ENCODE measurements at regions not wholly inside any gene's neighbourhood (a gene's known extent, or its start where the extent isn't known, plus 50 kb on each side); places are given as distances from the start of the nearest gene placed in this dataset.

GRCh38 chr12:43286986-43287385 lies 265.0 kb downstream of the ADAMTS20 start:
- no peaks in the 10 kb centered on the region for H3K79me2 ChIP-seq (replicated peaks; ENCODE audit: insufficient read depth, low read length)
- H3K36me3 ChIP-seq (ENCODE audit: insufficient read depth, low read length) = no peaks in the 10 kb centered on the region
- H3K4me2 ChIP-seq (ENCODE audit: low read length) = no peak overlapping the region
- H3F3A ChIP-seq (ENCODE audit: insufficient read depth, low read length, poor library complexity, severe bottlenecking) = no peaks in the 10 kb centered on the region
- H3K4me3 ChIP-seq (ENCODE audit: low read length) = no peak overlapping the region
- H3K9me3 ChIP-seq (ENCODE audit: low read length) = no peaks in the 10 kb centered on the region
- no peak overlapping the region for H2AFZ ChIP-seq (ENCODE audit: low read depth, low read length)
- H4K20me1 ChIP-seq (ENCODE audit: insufficient read depth) = no peaks in the 10 kb centered on the region
- H3K27me3 ChIP-seq (ENCODE audit: insufficient read depth, low read depth, low read length) = no peaks in the 10 kb centered on the region
- TF ChIP-seq REST (IDR thresholded peaks at IDR 0.05; ENCODE audit: borderline replicate concordance) (no peak), MXI1 (conservative IDR thresholded peaks at IDR 0.05; ENCODE audit: poor library complexity, severe bottlenecking) (no peak), CTCF (IDR thresholded peaks at IDR 0.05; ENCODE audit: poor library complexity, severe bottlenecking) (no peak), TAF1 (IDR thresholded peaks at IDR 0.05; ENCODE audit: low read depth) (no peak), SMC3 (conservative IDR thresholded peaks at IDR 0.05; ENCODE audit: poor library complexity) (no peak), RAD21 (conservative IDR thresholded peaks at IDR 0.05) (no peak), EP300 (conservative IDR thresholded peaks at IDR 0.05; ENCODE audit: poor library complexity, severe bottlenecking) (no peak), EZH2 (IDR thresholded peaks at IDR 0.05; ENCODE audit: borderline replicate concordance, insufficient read depth, low read length, poor library complexity, severe bottlenecking) (no peak), POLR2AphosphoS5 (IDR thresholded peaks at IDR 0.05) (no peak)
- H3K27ac ChIP-seq (ENCODE audit: low read length) = no peak overlapping the region
- H3K9me2 ChIP-seq (ENCODE audit: insufficient read depth, low read length) = no peaks in the 10 kb centered on the region
- no peak overlapping the region for H3K9ac ChIP-seq (ENCODE audit: low read length)

DNA sequence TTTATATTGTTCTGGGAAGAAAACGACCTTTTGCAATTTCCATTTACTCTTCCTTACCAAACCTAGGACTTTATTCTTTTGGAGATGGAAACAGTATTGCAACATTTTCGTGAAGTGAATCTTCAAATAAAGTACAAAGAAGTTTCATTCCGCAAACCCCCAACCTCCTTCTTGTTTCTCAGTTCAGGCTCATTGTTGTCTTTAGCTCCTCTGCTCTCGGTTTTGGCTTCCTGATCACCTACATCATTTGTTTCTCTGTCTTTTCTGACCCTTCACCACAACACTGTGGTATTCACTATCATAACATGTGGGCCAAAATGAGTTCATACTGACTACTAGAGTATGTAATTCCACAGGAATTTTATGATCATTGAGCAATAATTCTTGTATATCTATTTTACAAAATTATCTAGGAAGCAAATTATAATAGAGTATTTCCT lies 266.8 kb downstream of the ADAMTS20 start:
- Histone ChIP-seq H3K4me2 (ENCODE audit: low read length) (no peak overlapping the region), H3K9me3 (ENCODE audit: low read length) (no peaks in the 10 kb centered on the region), H3F3A (ENCODE audit: insufficient read depth, low read length, poor library complexity, severe bottlenecking) (no peaks in the 10 kb centered on the region), H3K27ac (ENCODE audit: low read length) (no peak overlapping the region), H2AFZ (ENCODE audit: low read depth, low read length) (no peak overlapping the region), H3K27me3 (ENCODE audit: insufficient read depth, low read depth, low read length) (no peaks in the 10 kb centered on the region), H3K79me2 (replicated peaks; ENCODE audit: insufficient read depth, low read length) (no peaks in the 10 kb centered on the region), H4K20me1 (ENCODE audit: insufficient read depth) (no peaks in the 10 kb centered on the region), H3K9me2 (ENCODE audit: insufficient read depth, low read length) (no peaks in the 10 kb centered on the region), H3K4me3 (ENCODE audit: low read length) (no peak overlapping the region), H3K36me3 (ENCODE audit: insufficient read depth, low read length) (no peaks in the 10 kb centered on the region), H3K9ac (ENCODE audit: low read length) (no peak overlapping the region)
- TF ChIP-seq EZH2 (IDR thresholded peaks at IDR 0.05; ENCODE audit: borderline replicate concordance, insufficient read depth, low read length, poor library complexity, severe bottlenecking) = no peak
- no peak for TF ChIP-seq CTCF (IDR thresholded peaks at IDR 0.05; ENCODE audit: poor library complexity, severe bottlenecking)
- TF ChIP-seq MXI1 (conservative IDR thresholded peaks at IDR 0.05; ENCODE audit: poor library complexity, severe bottlenecking) = no peak
- no peak for TF ChIP-seq POLR2AphosphoS5 (IDR thresholded peaks at IDR 0.05)
- TF ChIP-seq EP300 (conservative IDR thresholded peaks at IDR 0.05; ENCODE audit: poor library complexity, severe bottlenecking) = no peak
- TF ChIP-seq REST (IDR thresholded peaks at IDR 0.05; ENCODE audit: borderline replicate concordance) = no peak
- no peak for TF ChIP-seq SMC3 (conservative IDR thresholded peaks at IDR 0.05; ENCODE audit: poor library complexity)
- TF ChIP-seq RAD21 (conservative IDR thresholded peaks at IDR 0.05) = no peak
